Muscle of arm (tissue), 1 donor: ENCODE measurements at regions not wholly inside any gene's neighbourhood (a gene's known extent, or its start where the extent isn't known, plus 50 kb on each side); places are given as distances from the start of the nearest gene placed in this dataset.
"Not testable (repeated sequence)": the region's sequence is repeated elsewhere in the genome, so short reads cannot be mapped to it uniquely, and the experiment has no call there.

ENCODE experiments used
- DNase-seq: peaks from one replicate; pipeline ENCODE4 v3.0.0-alpha.2; 2013

GRCh38 chrX:20715176-20715575 is 448.5 kb upstream of the RPS6KA3 start:
- DNase-seq, result no peak

- DNase-seq, result no peak
Measured at GRCh38 chrX:20712811-20713210, 446.1 kb upstream of the RPS6KA3 start.

GRCh38 chrX:20711366-20711765 is 444.7 kb upstream of the RPS6KA3 start:
- DNase-seq, result no peak

GRCh38 chrX:20693078-20693477 is 426.4 kb upstream of the RPS6KA3 start:
- no peak for DNase-seq

- no peak for DNase-seq
Measured at GRCh38 chrX:20686256-20686655, 419.5 kb upstream of the RPS6KA3 start.

DNA sequence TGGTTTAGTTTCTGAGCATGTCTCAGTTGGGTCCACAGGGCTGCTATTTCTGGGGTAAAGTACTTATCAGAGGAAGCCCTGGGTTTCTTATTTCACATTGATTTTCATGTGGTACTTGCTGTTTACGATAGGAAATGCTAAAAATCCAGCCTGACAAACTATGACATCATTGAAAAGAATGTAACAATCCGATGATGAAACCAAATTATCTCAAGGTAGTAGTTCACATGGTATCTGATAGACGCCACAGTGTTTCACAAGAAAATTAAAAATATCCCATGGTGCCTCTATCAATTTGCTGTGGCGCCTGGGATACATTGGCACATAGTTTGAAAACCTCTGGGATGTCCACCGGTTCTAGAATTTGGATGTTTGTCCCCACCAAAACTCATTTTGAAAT is 418.9 kb upstream of the RPS6KA3 start:
- DNase-seq, result no peak

- no peak for DNase-seq
Measured at GRCh38 chrX:20681683-20682082, 415.0 kb upstream of the RPS6KA3 start.

- no peak for DNase-seq
Measured at GRCh38 chrX:20680998-20681397, 414.3 kb upstream of the RPS6KA3 start.

DNA sequence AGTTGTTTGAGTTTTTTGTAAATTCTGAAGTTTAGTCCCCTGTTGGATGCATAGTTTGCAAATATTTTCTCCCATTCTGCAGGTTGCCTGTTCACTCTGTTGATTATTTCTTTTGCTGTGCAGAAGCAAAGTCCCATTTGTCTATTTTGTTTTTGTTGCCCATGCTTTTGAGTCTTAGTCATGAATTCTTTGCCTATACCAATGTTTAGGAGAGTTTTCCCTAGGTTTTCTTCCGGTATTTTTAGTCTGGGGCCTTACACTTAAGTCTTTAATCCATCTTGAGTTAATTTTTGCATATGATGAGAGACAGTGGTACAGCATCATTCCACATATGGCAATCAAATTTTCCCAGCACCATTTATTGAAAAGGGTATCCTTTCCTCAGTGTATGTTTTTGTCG is 405.8 kb upstream of the RPS6KA3 start:
- no peak for DNase-seq

GRCh38 chrX:20671746-20672145 is 405.0 kb upstream of the RPS6KA3 start:
- not testable (repeated sequence) for DNase-seq

GRCh38 chrX:20670611-20671010 is 403.9 kb upstream of the RPS6KA3 start:
- no peak for DNase-seq

DNA sequence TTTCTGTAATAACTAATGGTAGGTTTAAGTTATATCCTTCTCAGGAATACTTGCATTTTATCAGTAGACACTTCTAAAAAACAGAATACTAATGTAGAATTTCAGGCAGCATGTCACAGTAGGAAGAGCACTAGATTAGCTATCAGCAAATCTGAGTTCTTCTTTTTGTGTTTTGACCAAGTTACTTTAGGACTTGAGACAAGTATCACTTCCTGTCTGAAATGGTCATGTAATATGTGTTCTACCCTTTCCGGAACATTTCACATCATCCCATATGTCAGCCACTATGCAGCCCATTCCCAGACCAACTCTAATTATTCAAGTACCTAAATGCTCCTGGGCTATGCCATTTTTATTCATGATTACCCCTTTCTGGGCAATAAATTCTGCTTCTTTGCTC is 401.8 kb upstream of the RPS6KA3 start:
- DNase-seq, result no peak

- no peak for DNase-seq
Measured at GRCh38 chrX:20666331-20666730, 399.6 kb upstream of the RPS6KA3 start.

DNA sequence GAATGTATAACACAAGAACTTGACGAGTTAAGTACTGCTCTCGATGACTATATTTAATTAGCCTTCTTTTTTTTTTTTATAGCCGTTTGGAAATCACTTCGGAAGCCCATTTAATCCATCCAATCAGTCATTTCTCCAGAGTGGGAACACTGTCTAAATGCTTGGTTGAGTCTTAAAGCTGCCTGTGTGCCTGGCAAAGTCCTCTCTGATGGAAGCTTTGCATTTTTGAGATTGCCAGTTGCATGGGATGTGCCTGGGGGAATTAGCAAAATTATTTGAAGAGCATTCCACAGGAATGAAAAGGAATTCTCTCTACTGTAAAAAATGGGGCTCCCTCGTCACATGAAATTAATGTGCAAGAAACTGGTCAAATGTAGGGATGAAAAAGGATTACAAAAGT is 398.8 kb upstream of the RPS6KA3 start:
- DNase-seq, result no peak

GRCh38 chrX:20664774-20665173 is 398.1 kb upstream of the RPS6KA3 start:
- no peak for DNase-seq

GRCh38 chrX:20664131-20664530 is 397.4 kb upstream of the RPS6KA3 start:
- no peak for DNase-seq

GRCh38 chrX:20663336-20663735 is 396.6 kb upstream of the RPS6KA3 start:
- no peak for DNase-seq

GRCh38 chrX:20656721-20657120 is 390.0 kb upstream of the RPS6KA3 start:
- DNase-seq, result no peak

DNA sequence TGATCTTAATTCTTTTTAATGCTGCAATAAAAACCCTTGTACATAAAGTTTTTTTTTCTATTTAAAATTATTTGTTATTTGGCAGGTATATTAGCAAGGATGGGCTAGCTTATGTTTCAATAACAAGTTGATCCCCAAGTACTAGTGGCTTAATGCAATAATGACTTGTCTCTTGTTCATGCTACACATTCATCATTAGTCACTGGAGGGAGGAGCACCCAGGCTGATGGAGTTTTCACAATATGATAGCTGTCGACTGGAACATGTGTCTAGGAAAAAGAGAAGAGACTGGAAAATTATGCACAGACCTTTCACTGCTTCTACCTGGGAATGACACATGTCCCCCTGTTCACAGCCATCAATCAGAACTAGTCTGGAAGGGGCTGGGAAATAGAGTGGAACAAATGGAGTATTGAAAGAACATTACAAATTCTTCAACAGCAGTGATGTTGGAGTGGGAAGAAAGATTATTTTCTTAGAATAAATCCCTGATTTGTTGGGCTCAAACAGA is 387.9 kb upstream of the RPS6KA3 start:
- no peak for DNase-seq

- DNase-seq, result no peak
Measured at GRCh38 chrX:20653070-20653469, 386.4 kb upstream of the RPS6KA3 start.

GRCh38 chrX:20641954-20642353 is 375.2 kb upstream of the RPS6KA3 start:
- no peak for DNase-seq

GRCh38 chrX:20639115-20639514 is 372.4 kb upstream of the RPS6KA3 start:
- no peak for DNase-seq

DNA sequence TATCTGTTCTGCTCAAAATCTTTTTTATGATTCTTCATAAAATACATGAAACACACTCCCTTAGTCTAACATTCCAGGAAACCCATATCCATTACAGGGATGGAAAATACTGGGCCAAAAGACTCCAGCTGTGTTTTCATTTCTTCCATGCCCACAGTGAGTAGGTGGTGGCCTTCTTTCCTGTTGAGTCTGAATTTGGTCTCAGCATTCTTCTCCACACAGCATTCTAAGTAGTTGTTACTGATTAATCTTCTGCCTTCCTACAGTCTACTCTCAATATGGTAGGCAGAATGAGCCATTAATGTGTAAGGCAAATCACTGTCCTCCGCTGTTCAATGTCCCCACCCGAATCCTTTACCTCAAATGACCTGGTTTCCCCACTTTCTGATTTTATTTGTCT is 370.6 kb upstream of the RPS6KA3 start:
- no peak for DNase-seq

DNA sequence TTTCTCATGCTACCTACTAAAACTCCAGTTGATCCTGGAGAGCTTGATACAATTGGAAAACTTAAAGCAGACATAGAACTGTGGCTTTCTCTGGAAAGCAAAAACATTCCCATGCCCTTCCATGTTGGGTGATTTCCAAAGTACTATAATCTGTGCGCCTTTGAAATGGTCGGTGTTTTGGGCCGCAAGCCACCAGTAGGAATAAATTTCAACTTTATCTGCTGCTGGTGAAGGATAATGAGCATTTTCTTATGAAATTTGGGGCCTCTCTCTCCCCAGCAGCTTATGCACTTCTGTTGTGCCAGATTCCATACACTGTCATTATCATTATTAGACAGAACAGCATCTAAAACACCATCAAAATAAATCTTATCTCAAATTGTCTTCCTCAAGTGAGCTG is 366.7 kb upstream of the RPS6KA3 start:
- no peak for DNase-seq

DNA sequence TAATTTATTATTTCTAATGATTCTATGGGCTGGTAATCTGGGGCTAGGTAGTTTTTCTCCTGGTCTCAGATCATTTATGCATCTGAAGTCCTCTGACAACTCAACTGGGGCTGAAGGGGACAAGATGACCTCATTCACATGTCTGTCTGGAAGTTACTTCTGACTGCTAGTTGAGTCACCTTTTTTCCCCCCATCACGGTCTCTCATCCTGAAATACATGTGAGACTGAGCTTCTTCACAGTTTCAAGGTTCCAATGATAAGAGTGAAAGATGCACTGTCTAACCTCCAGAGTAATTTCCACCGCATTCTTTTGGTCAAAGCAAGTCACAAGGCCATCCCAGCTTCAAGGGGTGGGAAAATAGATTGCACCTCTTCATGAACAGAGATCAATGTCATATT is 356.7 kb upstream of the RPS6KA3 start:
- no peak for DNase-seq
